ENCODE measurements at regions not wholly inside any gene's neighbourhood (a gene's known extent, or its start where the extent isn't known, plus 50 kb on each side); places are given as distances from the start of the nearest gene placed in this dataset.
A peak's percentile ranks its signal among the peaks of the same experiment; 100 is the strongest.
"Not testable (repeated sequence)": the region's sequence is repeated elsewhere in the genome, so short reads cannot be mapped to it uniquely, and the experiment has no call there.

GRCh38 chr16:82271636-82272035 is 101.6 kb upstream of the MPHOSPH6 start:
- H3K4me1 ChIP-seq (replicated peaks) = no peaks in the 10 kb centered on the region
- H3K9me3 ChIP-seq = no peaks in the 10 kb centered on the region
- H3K4me3 ChIP-seq = no peak overlapping the region
- no peak for TF ChIP-seq POLR2AphosphoS5 (IDR thresholded peaks at IDR 0.05)
- no peak for TF ChIP-seq POLR2A (IDR thresholded peaks at IDR 0.05)
- TF ChIP-seq CTCF (IDR thresholded peaks at IDR 0.05) = no peak
- H3K27ac ChIP-seq = no peak overlapping the region
- intact Hi-C loops (cut with DNase I) = no loop called here
- no peaks in the 10 kb centered on the region for H3K27me3 ChIP-seq (replicated peaks; ENCODE audit: insufficient read depth)
- no peaks in the 10 kb centered on the region for H3K36me3 ChIP-seq
- DNase-seq (ENCODE audit: low spot score) = no peak
- WGBS = 90% methylated on average over 1 of the region's 1 CpG

GRCh38 chr16:82267675-82268074 is 97.7 kb upstream of the MPHOSPH6 start:
- H3K9me3 ChIP-seq; H3K4me3 ChIP-seq; H3K27ac ChIP-seq; H3K4me1 ChIP-seq (replicated peaks); H3K36me3 ChIP-seq; H3K27me3 ChIP-seq (replicated peaks; ENCODE audit: insufficient read depth); DNase-seq (ENCODE audit: low spot score): not testable (repeated sequence)
- 87% methylated on average over 1 of the region's 1 CpG for WGBS
- intact Hi-C loops (cut with DNase I) = loop anchor here (10.0 kb wide), 1 partner anchor 367 kb away; no protein-coding TSS in a partner anchor

- DNase-seq (ENCODE audit: low spot score) = no peak
- intact Hi-C loops (cut with DNase I) = loop anchor here (10.0 kb wide), 1 partner anchor 369 kb away; no protein-coding TSS in a partner anchor
- Histone ChIP-seq H3K4me3 (no peak overlapping the region), H3K27me3 (replicated peaks; ENCODE audit: insufficient read depth) (no peaks in the 10 kb centered on the region), H3K4me1 (replicated peaks) (no peaks in the 10 kb centered on the region), H3K27ac (no peak overlapping the region), H3K9me3 (no peaks in the 10 kb centered on the region), H3K36me3 (no peaks in the 10 kb centered on the region)
- WGBS = 82% methylated on average over 2 of the region's 2 CpGs
- TF ChIP-seq POLR2A (IDR thresholded peaks at IDR 0.05) (no peak), POLR2AphosphoS5 (IDR thresholded peaks at IDR 0.05) (no peak), CTCF (IDR thresholded peaks at IDR 0.05) (no peak)
Observed at GRCh38 chr16:82265809-82266208, 95.8 kb upstream of the MPHOSPH6 start.

GRCh38 chr16:82264756-82265155 is 94.7 kb upstream of the MPHOSPH6 start:
- no peaks in the 10 kb centered on the region for H3K27me3 ChIP-seq (replicated peaks; ENCODE audit: insufficient read depth)
- DNase-seq (ENCODE audit: low spot score) = no peak
- TF ChIP-seq POLR2AphosphoS5 (IDR thresholded peaks at IDR 0.05) (no peak), POLR2A (IDR thresholded peaks at IDR 0.05) (no peak), CTCF (IDR thresholded peaks at IDR 0.05) (no peak)
- WGBS = 74% methylated on average over 7 of the region's 7 CpGs
- H3K36me3 ChIP-seq = no peaks in the 10 kb centered on the region
- intact Hi-C loops (cut with DNase I) = loop anchor here (5.0 to 10.0 kb wide), 2 partner anchors 370 to 1613 kb away; no protein-coding TSS in a partner anchor
- no peaks in the 10 kb centered on the region for H3K4me1 ChIP-seq (replicated peaks)
- no peaks in the 10 kb centered on the region for H3K9me3 ChIP-seq
- no peak overlapping the region for H3K27ac ChIP-seq
- H3K4me3 ChIP-seq = no peak overlapping the region

- Histone ChIP-seq H3K27ac (peak overlapping the region in 1 of 2 donors; percentile 16), H3K27me3 (replicated peaks; ENCODE audit: insufficient read depth) (no peaks in the 10 kb centered on the region), H3K4me3 (no peak overlapping the region), H3K36me3 (no peaks in the 10 kb centered on the region), H3K4me1 (replicated peaks) (no peaks in the 10 kb centered on the region), H3K9me3 (no peaks in the 10 kb centered on the region)
- TF ChIP-seq POLR2AphosphoS5 (IDR thresholded peaks at IDR 0.05) = peak; percentile 8
- TF ChIP-seq POLR2A (IDR thresholded peaks at IDR 0.05) = peak; percentile 10
- peak; percentile 81 to 95 (median 89) for TF ChIP-seq CTCF (IDR thresholded peaks at IDR 0.05)
- 23% methylated on average over 10 of the region's 10 CpGs for WGBS
- intact Hi-C loops (cut with DNase I) = loop anchor here (5.0 to 10.0 kb wide), 2 partner anchors 371 to 1614 kb away; no protein-coding TSS in a partner anchor
- DNase-seq (ENCODE audit: low spot score) = peak; percentile 69
Observed at GRCh38 chr16:82263521-82264143, 93.6 kb upstream of the MPHOSPH6 start.

All from prostate gland (tissue), 2 donors.